HG03521 (cell line): ENCODE measurements at regions not wholly inside any gene's neighbourhood (a gene's known extent, or its start where the extent isn't known, plus 50 kb on each side); places are given as distances from the start of the nearest gene placed in this dataset.
"Not testable (repeated sequence)": the region's sequence is repeated elsewhere in the genome, so short reads cannot be mapped to it uniquely, and the experiment has no call there.

Experiments used
- ATAC-seq: cut with Tn5 transposase; IDR thresholded peaks from one replicate; pipeline ENCODE4 v1.9.1; 2021; ENCODE audit warnings: mild to moderate bottlenecking, moderate library complexity; ENCODE audit not compliant: unreplicated experiment

- no peak for ATAC-seq
These were observed 337.9 kb upstream of the KITLG start for GRCh38 chr12:88918161-88918560.

- ATAC-seq, result no peak
These were observed 334.7 kb upstream of the KITLG start for GRCh38 chr12:88914967-88915366.

- ATAC-seq, result no peak
These were observed 329.2 kb upstream of the KITLG start for GRCh38 chr12:88909510-88909909.

DNA sequence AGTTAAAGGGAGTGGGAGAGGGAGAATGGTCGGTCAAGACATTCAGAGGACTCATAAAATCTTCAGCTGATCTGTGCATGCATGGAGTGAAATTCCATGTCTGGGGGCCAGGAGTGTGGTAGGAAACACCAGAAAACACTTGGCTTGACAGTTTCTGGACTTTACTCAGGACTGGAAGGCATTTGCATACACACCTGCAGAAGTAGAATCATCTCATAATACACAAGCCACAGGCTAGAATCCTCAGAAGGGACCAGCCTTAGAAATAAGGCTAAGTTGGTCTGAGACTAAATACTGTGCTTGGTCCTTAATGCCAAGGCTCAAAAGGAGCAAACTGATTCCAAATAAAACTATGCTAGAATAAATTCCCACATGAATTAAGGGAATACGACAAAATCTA, 328.1 kb upstream of the KITLG start:
- ATAC-seq, result no peak

- ATAC-seq, result no peak
These were observed 324.4 kb upstream of the KITLG start for GRCh38 chr12:88904705-88905104.

- no peak for ATAC-seq
These were observed 323.1 kb upstream of the KITLG start for GRCh38 chr12:88903333-88903732.

DNA sequence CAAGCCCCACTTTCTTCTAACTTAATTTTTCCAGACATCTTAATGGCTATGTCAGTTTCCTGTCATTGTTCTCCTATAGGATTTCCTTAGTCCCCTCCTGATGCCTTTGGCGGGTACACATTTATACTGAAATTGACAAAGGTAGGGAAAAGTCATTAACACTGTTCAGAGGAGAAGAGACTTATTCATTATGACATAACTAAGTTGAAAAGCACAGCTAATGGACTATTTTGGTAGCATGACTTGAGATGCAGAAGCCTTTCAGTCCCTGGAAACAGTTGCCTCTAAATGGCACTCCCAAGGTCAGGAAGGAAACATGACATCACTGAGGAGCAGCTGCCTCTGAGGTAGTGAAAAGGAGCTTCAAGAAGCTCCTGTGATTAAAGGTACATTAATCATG, 317.5 kb upstream of the KITLG start:
- no peak for ATAC-seq

DNA sequence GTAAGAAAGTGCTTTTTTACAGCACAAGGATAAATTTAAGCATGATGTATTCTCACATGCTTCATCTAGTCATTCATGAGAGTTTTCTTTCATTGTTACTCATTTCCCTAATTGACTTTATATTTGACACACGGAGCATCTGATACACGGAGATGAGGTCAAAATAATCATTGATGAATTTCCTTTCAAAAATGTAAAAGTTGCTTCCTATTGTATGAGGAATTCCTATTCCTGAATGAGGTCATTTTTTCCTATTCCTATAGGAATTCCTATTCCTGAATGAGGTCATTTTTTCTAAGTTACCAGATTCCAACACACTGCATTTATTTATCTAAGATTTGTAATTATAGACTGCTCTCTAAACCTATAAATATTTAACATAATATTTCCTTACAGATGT, 316.7 kb upstream of the KITLG start:
- no peak for ATAC-seq

- ATAC-seq, result no peak
These were observed 315.4 kb upstream of the KITLG start for GRCh38 chr12:88895634-88896033.

DNA sequence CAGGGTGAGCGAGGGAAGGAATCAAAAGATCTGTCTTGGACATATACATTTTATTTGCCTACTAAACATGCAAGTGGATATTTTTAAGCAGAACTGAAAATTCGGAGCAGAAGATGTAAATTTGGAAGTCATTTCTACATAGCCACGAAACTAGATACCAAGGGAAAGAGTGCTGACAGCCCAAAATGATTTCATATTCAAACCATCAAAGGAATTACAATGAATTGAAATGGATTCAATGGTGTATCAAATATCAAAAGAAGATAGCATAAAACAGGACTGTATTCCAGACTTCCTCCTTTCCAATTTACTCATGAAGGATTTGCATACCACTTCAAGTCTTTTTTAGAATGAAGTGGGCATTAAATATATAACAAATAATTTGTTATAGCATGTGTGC, 313.5 kb upstream of the KITLG start:
- ATAC-seq, result no peak

- ATAC-seq, result not testable (repeated sequence)
These were observed 311.2 kb upstream of the KITLG start for GRCh38 chr12:88891434-88891833.

DNA sequence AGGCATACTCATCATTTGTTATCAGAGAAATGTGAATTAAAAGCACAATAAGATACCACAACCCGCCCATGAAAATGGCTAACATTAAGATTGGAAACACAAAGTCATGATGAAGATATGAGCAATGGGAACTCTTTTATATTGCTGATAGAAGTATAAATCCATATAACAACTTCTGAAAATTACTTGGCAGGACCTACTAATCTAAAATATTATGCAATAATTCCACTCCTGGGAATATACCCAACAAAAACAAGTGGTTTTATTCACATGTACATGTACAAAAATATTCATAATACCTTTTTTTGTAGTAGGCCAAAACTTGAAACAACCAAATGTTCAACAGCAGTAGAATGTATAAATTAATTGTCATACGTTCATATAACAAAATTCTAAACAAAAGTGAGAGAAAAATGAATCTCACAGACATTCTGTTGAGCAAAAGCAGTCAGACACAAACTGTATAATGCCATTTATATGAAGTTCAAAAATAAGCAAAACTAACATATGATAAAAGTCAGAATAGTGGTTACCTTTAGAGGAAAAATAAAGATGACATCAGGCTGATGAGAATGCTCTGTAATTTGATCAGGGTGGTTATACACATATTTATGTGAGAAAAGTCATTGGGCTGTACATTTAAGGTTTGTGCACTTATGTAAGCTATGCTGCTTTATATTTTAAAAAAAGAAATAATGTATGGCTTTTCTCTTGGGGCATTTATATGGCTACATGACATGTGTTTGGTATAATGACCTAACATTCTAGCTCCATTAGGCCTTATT, 309.2 kb upstream of the KITLG start:
- no peak for ATAC-seq

- ATAC-seq, result peak; percentile 79
These were observed 304.3 kb upstream of the KITLG start for GRCh38 chr12:88884600-88884999.

DNA sequence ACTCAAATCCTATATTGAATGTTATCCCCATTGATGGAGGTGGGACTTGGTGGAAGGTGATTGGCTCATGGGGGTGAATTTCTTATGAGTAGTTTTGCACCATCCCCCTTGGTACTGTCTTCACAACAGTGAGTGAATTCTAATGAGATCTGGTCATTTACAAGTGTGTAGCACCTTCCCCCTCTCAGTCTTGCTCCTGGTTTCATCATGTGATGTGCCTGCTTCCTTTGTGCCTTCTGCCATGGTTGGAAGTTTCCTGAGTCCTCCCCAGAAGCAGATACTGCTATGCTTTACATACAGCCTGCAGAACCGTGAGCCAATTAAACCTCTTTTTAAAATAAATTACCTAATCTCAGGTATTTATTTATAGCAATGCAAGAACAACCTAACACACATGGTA, 302.4 kb upstream of the KITLG start:
- ATAC-seq, result no peak

- ATAC-seq, result no peak
These were observed 299.8 kb upstream of the KITLG start for GRCh38 chr12:88880051-88880450.

GRCh38 chr12:88878295-88878694, 298.0 kb upstream of the KITLG start:
- no peak for ATAC-seq

GRCh38 chr12:88876857-88877256, 296.6 kb upstream of the KITLG start:
- ATAC-seq, result no peak

DNA sequence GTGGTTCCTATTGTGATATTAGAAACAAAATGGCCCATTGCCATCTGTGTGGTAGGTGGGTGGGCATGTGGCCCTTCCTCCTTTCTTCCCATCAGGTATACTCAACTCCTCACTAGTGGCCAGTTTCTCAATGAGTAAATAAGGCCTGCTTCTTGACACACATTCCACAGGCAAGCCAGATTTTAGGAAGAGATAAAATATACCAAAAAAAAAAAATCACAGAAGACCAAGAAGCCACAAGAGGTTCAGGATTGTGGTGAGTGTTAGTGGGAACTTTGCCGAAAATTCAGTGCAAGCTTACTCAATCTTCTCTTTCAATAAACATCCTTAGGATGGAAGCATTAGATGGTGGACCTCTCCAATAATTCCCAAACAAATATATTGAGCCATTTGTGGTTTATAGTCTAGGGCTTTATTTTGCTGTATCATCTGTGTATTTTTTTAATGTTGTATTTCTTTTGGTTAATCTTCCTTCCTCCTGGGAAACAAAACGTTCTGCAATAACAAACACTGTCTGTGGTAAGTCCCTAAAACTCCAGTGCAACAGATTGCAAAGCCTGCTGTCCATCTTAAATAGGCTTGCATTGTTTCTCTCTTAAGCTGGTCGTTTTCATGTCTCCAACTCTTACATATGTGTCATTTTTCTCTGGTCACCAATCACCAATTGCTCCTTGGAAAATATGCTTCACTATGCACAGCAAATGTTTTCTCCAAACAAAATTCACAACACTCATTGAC, 289.9 kb upstream of the KITLG start:
- no peak for ATAC-seq

- ATAC-seq, result no peak
These were observed 287.8 kb upstream of the KITLG start for GRCh38 chr12:88868050-88868449.

GRCh38 chr12:88867510-88867909, 287.2 kb upstream of the KITLG start:
- no peak for ATAC-seq

GRCh38 chr12:88866881-88867280, 286.6 kb upstream of the KITLG start:
- ATAC-seq, result no peak

GRCh38 chr12:88865537-88865936, 285.3 kb upstream of the KITLG start:
- no peak for ATAC-seq
